Colonic mucosa (tissue), 4 donors: ENCODE measurements at regions not wholly inside any gene's neighbourhood (a gene's known extent, or its start where the extent isn't known, plus 50 kb on each side); places are given as distances from the start of the nearest gene placed in this dataset.

Experiments used
- DNase-seq: peaks from one replicate; pipeline ENCODE4 v3.0.0-alpha.2; 2020
- H3K27ac ChIP-seq: fragments of 200-600 bp; one replicate; pipeline ENCODE4 v1.8.0; 2021
- H3K27me3 ChIP-seq: fragments of 200-600 bp; one replicate; pipeline ENCODE4 v1.8.0; 2021
- H3K36me3 ChIP-seq: fragments of 200-600 bp; one replicate; pipeline ENCODE4 v1.8.0; 2021
- H3K4me1 ChIP-seq: fragments of 200-600 bp; one replicate; pipeline ENCODE4 v1.8.0; 2021; ENCODE audit warnings: mild to moderate bottlenecking
- H3K4me3 ChIP-seq: fragments of 200-600 bp; one replicate; pipeline ENCODE4 v1.8.0; 2021
- H3K9ac ChIP-seq, 2 donors: one replicate each; pipeline ENCODE4 v1.7.0; 2013; ENCODE audit warnings: control low read depth in 2 of 2, low read depth in 2 of 2, low read length in 2 of 2
- H3K9me3 ChIP-seq: fragments of 200-600 bp; one replicate; pipeline ENCODE4 v1.8.0; 2021
- CTCF ChIP-seq: fragments of 200-600 bp; IDR thresholded peaks from one replicate; pipeline ENCODE4 v1.8.0; 2022; ENCODE audit warnings: antibody characterized with exemption, mild to moderate bottlenecking
- intact Hi-C: fragments of 100-400 bp; cut with DNase I; formaldehyde crosslinking; loops from one replicate; pipeline ENCODE4 v1.14.1; 2022
- donor health status: healthy.
- donor health status: DM: no; HTN: no; CAD: no.
- donor health status: DM: no; HTN: no; CAD: no.

- H3K27me3 ChIP-seq: no peaks in the 10 kb centered on the region
- H3K4me1 ChIP-seq: no peaks in the 10 kb centered on the region
- no peak overlapping the region for H3K4me3 ChIP-seq
- intact Hi-C loops: no loop called here
- no peak for DNase-seq
- no peak overlapping the region for H3K27ac ChIP-seq
- no peak for TF ChIP-seq CTCF
- H3K9me3 ChIP-seq: no peaks in the 10 kb centered on the region
- no peaks in the 10 kb centered on the region for H3K36me3 ChIP-seq
- H3K9ac ChIP-seq: no peak overlapping the region
Measured at GRCh38 chr4:141797966-141798365, 161.6 kb downstream of the IL15 start.

GRCh38 chr4:141801558-141801957 is 165.2 kb downstream of the IL15 start:
- no peak for DNase-seq
- Histone ChIP-seq H3K27me3 (no peaks in the 10 kb centered on the region), H3K27ac (no peak overlapping the region), H3K4me3 (no peak overlapping the region), H3K36me3 (no peaks in the 10 kb centered on the region), H3K9me3 (no peaks in the 10 kb centered on the region), H3K4me1 (no peaks in the 10 kb centered on the region), H3K9ac (no peak overlapping the region)
- intact Hi-C loops: no loop called here
- TF ChIP-seq CTCF: no peak

- no peaks in the 10 kb centered on the region for H3K9me3 ChIP-seq
- H3K9ac ChIP-seq: no peak overlapping the region
- no peak for TF ChIP-seq CTCF
- no peaks in the 10 kb centered on the region for H3K4me1 ChIP-seq
- intact Hi-C loops: no loop called here
- H3K27ac ChIP-seq: no peak overlapping the region
- H3K4me3 ChIP-seq: no peak overlapping the region
- no peaks in the 10 kb centered on the region for H3K36me3 ChIP-seq
- no peak for DNase-seq
- no peaks in the 10 kb centered on the region for H3K27me3 ChIP-seq
Measured at GRCh38 chr4:141802333-141802732, 165.9 kb downstream of the IL15 start.

- Histone ChIP-seq H3K9ac (no peak overlapping the region), H3K4me3 (no peak overlapping the region), H3K27me3 (no peaks in the 10 kb centered on the region), H3K27ac (no peak overlapping the region), H3K9me3 (no peaks in the 10 kb centered on the region), H3K36me3 (no peaks in the 10 kb centered on the region), H3K4me1 (no peaks in the 10 kb centered on the region)
- no peak for DNase-seq
- intact Hi-C loops: no loop called here
- no peak for TF ChIP-seq CTCF
Measured at GRCh38 chr4:141804836-141805235, 168.5 kb downstream of the IL15 start.

GRCh38 chr4:141807103-141807891 is 170.9 kb downstream of the IL15 start:
- intact Hi-C loops: no loop called here
- TF ChIP-seq CTCF: no peak
- no peaks in the 10 kb centered on the region for H3K36me3 ChIP-seq
- H3K4me1 ChIP-seq: no peaks in the 10 kb centered on the region
- H3K9me3 ChIP-seq: no peaks in the 10 kb centered on the region
- no peak overlapping the region for H3K27ac ChIP-seq
- H3K9ac ChIP-seq: no peak overlapping the region
- no peaks in the 10 kb centered on the region for H3K27me3 ChIP-seq
- no peak for DNase-seq
- no peak overlapping the region for H3K4me3 ChIP-seq
